MM.1S (cell line): ENCODE measurements at regions not wholly inside any gene's neighbourhood (a gene's known extent, or its start where the extent isn't known, plus 50 kb on each side); places are given as distances from the start of the nearest gene placed in this dataset.

ENCODE experiments used
- EZH2 ChIP-seq: fragments of 300-600 bp; sonication (generic); optimal IDR thresholded peaks from 2 replicates; pipeline ENCODE3; 2017; ENCODE audit warnings: low read depth, mild to moderate bottlenecking, antibody characterized with exemption, low read length, mixed read lengths
- TF ChIP-seq, protein P1 (sequence below): fragments of 300-600 bp; sonication (generic); IDR thresholded peaks from 2 replicates; pipeline ENCODE4 v1.5.1; 2016; ENCODE audit warnings: antibody characterized with exemption, low read length, mixed read lengths

DNA sequence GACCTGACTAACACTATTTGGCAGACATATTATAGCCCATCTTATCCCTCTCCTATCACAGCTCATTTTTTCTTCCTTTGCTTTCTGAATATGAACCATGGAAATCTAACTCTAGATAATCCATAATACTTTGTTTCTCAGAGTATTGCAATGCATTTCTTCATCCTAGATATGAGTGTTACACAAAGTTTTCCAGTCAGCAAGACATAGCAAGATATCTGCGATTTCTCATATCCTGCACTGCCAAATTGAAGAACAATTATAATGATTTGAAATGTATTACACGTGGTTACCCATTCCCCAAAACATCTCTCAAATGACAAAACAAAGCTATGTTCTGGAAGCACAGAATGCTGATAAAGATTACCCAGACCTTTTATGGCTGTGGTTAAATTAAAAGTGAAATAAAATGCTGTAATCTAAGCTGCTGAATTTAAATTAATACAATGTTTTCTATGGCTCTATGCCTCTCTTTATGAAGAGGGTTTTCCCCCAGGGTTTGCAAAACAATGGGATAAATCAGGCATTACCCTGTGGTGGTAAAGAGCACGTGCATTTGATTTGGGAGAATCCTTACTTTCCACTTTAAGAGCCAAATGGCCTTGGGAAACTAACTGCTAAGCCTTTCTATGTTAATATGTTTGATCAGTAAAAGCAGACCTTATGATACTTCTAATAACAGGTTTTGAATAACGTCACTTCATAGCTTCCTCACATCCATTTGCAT, 1291.0 kb upstream of the CNTN5 start:
- no peak for TF ChIP-seq EZH2
- TF ChIP-seq, protein P1, sequence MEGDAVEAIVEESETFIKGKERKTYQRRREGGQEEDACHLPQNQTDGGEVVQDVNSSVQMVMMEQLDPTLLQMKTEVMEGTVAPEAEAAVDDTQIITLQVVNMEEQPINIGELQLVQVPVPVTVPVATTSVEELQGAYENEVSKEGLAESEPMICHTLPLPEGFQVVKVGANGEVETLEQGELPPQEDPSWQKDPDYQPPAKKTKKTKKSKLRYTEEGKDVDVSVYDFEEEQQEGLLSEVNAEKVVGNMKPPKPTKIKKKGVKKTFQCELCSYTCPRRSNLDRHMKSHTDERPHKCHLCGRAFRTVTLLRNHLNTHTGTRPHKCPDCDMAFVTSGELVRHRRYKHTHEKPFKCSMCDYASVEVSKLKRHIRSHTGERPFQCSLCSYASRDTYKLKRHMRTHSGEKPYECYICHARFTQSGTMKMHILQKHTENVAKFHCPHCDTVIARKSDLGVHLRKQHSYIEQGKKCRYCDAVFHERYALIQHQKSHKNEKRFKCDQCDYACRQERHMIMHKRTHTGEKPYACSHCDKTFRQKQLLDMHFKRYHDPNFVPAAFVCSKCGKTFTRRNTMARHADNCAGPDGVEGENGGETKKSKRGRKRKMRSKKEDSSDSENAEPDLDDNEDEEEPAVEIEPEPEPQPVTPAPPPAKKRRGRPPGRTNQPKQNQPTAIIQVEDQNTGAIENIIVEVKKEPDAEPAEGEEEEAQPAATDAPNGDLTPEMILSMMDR = no peak
